OCI-LY7 (cell line): ENCODE measurements at regions not wholly inside any gene's neighbourhood (a gene's known extent, or its start where the extent isn't known, plus 50 kb on each side); places are given as distances from the start of the nearest gene placed in this dataset.

Experiments used
- BruUV-seq: library from RNA; stranded (reverse); fragments of 400-500 nt; replicated peaks from 2 replicates; lab custom pipeline; 2021; lab: Mats Ljungman, UMichigan
- CTCF ChIA-PET: fragments of 300-600 bp; sonication (Branson Sonifier 250); formaldehyde crosslinking; loops from one replicate; lab custom pipeline; 2022; ENCODE audit warnings: antibody characterized with exemption; ENCODE audit not compliant: unreplicated experiment; lab: Charles Lee
- POLR2A ChIA-PET: fragments of 300-600 bp; sonication (Branson Sonifier 250); formaldehyde crosslinking; loops from one replicate; lab custom pipeline; 2022; ENCODE audit warnings: antibody characterized with exemption; lab: Charles Lee
- DNase-seq: peaks from one replicate; pipeline ENCODE4 v3.0.0-alpha.2; 2015; ENCODE audit warnings: low spot score
- H2AFZ ChIP-seq: fragments of 200-600 bp; sonication (generic), shearing (Covaris generic); 2 replicates; pipeline ENCODE4 v1.6.1; 2014; ENCODE audit warnings: mild to moderate bottlenecking, antibody characterized with exemption, low read length, moderate library complexity
- H3K27ac ChIP-seq: fragments of 200-600 bp; sonication (generic); 2 replicates; pipeline ENCODE4 v1.5.1; 2014; ENCODE audit warnings: mixed run types, low read depth, mild to moderate bottlenecking, moderate library complexity, low read length, inconsistent platforms; ENCODE audit not compliant: poor library complexity, severe bottlenecking
- H3K36me3 ChIP-seq: fragments of 200-600 bp; sonication (generic); 2 replicates; pipeline ENCODE4 v1.6.1; 2014; ENCODE audit warnings: mild to moderate bottlenecking, antibody characterized with exemption, low read length, moderate library complexity, mixed read lengths; ENCODE audit not compliant: insufficient read depth
- H3K4me1 ChIP-seq: fragments of 200-600 bp; sonication (generic); 2 replicates; pipeline ENCODE4 v1.5.1; 2014; ENCODE audit warnings: mild to moderate bottlenecking, low read length; ENCODE audit not compliant: insufficient read depth, poor library complexity, severe bottlenecking
- H3K4me2 ChIP-seq: fragments of 200-600 bp; sonication (generic); 2 replicates; pipeline ENCODE4 v1.6.1; 2014; ENCODE audit warnings: mild to moderate bottlenecking, low read length
- H3K4me3 ChIP-seq: fragments of 200-600 bp; sonication (generic); 2 replicates; pipeline ENCODE4 v1.5.1; 2014; ENCODE audit warnings: mild to moderate bottlenecking, low read depth, low read length; ENCODE audit not compliant: poor library complexity, severe bottlenecking
- H3K79me2 ChIP-seq: fragments of 200-600 bp; sonication (generic); 2 replicates; pipeline ENCODE4 v1.6.1; 2016; ENCODE audit warnings: low read depth, mild to moderate bottlenecking, low read length, moderate library complexity, mixed read lengths; ENCODE audit not compliant: insufficient read depth
- H3K9me2 ChIP-seq: fragments of 200-600 bp; sonication (generic); 2 replicates; pipeline ENCODE4 v1.6.1; 2016; ENCODE audit warnings: mild to moderate bottlenecking, low read length, mixed read lengths; ENCODE audit not compliant: insufficient read depth
- H3K9me3 ChIP-seq: fragments of 200-600 bp; sonication (generic); 2 replicates; pipeline ENCODE4 v1.6.1; 2014; ENCODE audit warnings: mild to moderate bottlenecking, mixed run types, low read length, mixed read lengths
- H4K20me1 ChIP-seq: fragments of 200-600 bp; sonication (generic); 2 replicates; pipeline ENCODE4 v1.6.1; 2014; ENCODE audit warnings: mild to moderate bottlenecking, antibody characterized with exemption, low read length, moderate library complexity, mixed read lengths; ENCODE audit not compliant: insufficient read depth
- EZH2phosphoT487 ChIP-seq: fragments of 200-600 bp; sonication (generic); IDR thresholded peaks from 2 replicates; pipeline ENCODE4 v1.6.1; 2018; ENCODE audit warnings: low read depth, borderline replicate concordance, mild to moderate bottlenecking, mixed run types, antibody characterized with exemption, low read length, moderate library complexity, mixed read lengths
- intact Hi-C: fragments of 100-400 bp; cut with micrococcal nuclease; formaldehyde crosslinking; loops from one replicate; pipeline ENCODE4 v1.10.0; 2022; ENCODE audit not compliant: unreplicated experiment
- TF ChIP-seq, protein P1 (sequence below): fragments of 200-600 bp; sonication (generic); conservative IDR thresholded peaks from 2 replicates; pipeline ENCODE4 v1.5.1; 2014; ENCODE audit warnings: mild to moderate bottlenecking, antibody characterized with exemption, low read length, moderate library complexity, mixed read lengths

DNA sequence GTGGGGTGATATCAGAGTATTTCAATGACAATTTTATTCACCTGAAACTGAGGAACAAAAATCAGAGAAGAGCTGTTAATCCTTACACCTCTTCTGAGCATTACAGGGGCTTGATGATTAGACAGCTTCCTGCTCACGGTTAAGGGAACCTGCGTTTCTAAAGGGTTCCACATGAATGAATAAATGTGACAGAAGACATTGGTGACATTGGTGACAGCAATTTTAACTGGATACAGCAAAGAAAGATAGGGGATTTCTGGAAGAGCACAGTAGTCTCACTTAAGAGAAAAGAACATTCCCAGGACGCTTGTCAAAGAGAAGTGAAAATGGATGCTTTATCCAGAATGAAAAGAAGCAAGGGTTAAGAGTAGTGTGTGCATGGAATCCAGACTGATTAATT is 235.9 kb upstream of the CNTN3 start:
- H3K9me3 ChIP-seq: no peaks in the 10 kb centered on the region
- H4K20me1 ChIP-seq: no peaks in the 10 kb centered on the region
- ChIA-PET POLR2A (no interaction called here), CTCF (no interaction called here)
- no peaks in the 10 kb centered on the region for H3K9me2 ChIP-seq
- H3K79me2 ChIP-seq: no peaks in the 10 kb centered on the region
- intact Hi-C loops: no loop called here
- no peak overlapping the region for H3K27ac ChIP-seq
- no peak for TF ChIP-seq EZH2phosphoT487
- TF ChIP-seq, protein P1, sequence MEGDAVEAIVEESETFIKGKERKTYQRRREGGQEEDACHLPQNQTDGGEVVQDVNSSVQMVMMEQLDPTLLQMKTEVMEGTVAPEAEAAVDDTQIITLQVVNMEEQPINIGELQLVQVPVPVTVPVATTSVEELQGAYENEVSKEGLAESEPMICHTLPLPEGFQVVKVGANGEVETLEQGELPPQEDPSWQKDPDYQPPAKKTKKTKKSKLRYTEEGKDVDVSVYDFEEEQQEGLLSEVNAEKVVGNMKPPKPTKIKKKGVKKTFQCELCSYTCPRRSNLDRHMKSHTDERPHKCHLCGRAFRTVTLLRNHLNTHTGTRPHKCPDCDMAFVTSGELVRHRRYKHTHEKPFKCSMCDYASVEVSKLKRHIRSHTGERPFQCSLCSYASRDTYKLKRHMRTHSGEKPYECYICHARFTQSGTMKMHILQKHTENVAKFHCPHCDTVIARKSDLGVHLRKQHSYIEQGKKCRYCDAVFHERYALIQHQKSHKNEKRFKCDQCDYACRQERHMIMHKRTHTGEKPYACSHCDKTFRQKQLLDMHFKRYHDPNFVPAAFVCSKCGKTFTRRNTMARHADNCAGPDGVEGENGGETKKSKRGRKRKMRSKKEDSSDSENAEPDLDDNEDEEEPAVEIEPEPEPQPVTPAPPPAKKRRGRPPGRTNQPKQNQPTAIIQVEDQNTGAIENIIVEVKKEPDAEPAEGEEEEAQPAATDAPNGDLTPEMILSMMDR: no peak
- no TSS peak for BruUV-seq
- no peaks in the 10 kb centered on the region for H3K36me3 ChIP-seq
- no peak for DNase-seq
- no peak overlapping the region for H3K4me2 ChIP-seq
- H3K4me3 ChIP-seq: no peak overlapping the region
- H2AFZ ChIP-seq: no peak overlapping the region
- H3K4me1 ChIP-seq: no peaks in the 10 kb centered on the region

DNA sequence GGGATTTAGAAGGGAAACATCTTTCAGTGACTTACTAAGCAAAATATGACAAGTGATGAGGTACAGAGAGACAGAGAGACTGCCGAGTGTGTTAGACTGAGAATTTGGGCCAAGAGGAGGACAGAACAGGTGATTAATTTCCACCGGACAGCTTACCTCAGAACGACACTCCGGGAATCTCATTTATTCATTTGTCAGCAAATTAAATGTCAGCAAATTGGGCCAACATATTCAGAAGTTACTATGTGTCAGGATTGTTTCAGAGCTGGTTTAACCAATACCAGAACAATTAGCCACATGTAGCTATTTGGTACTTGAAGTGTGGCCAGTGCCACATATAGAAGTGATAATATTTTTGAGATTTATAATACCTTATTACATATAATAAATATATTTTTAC is 232.6 kb upstream of the CNTN3 start:
- CTCF ChIA-PET: no interaction called here
- H3K79me2 ChIP-seq: no peaks in the 10 kb centered on the region
- no peaks in the 10 kb centered on the region for H3K4me1 ChIP-seq
- DNase-seq: no peak
- H3K36me3 ChIP-seq: no peaks in the 10 kb centered on the region
- no peaks in the 10 kb centered on the region for H4K20me1 ChIP-seq
- intact Hi-C loops: no loop called here
- BruUV-seq: no TSS peak
- no peak for TF ChIP-seq EZH2phosphoT487
- TF ChIP-seq, protein P1: no peak
- POLR2A ChIA-PET: no interaction called here
- H2AFZ ChIP-seq: no peak overlapping the region
- H3K4me2 ChIP-seq: no peak overlapping the region
- H3K27ac ChIP-seq: no peak overlapping the region
- no peaks in the 10 kb centered on the region for H3K9me3 ChIP-seq
- H3K9me2 ChIP-seq: no peaks in the 10 kb centered on the region
- H3K4me3 ChIP-seq: no peak overlapping the region

DNA sequence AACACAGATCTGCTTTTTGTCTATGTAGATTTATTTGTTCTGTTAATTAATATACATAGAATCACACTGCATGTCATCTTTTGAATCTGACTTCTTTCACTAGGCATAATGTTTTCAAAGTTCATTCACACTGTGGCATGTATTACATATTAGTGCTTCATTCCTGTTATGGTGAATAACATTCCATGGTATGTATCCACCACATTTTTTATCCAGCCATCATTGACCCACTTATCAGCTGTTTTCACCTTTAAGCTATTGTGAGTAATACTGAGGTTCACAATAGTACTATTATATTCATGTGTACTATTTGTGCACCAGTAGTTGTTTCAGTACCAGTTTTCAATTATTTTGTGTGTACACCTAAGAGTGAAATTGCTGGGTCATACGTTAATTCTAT is 230.6 kb upstream of the CNTN3 start:
- Histone ChIP-seq H4K20me1 (no peaks in the 10 kb centered on the region), H3K4me1 (no peaks in the 10 kb centered on the region), H3K27ac (no peak overlapping the region), H3K9me2 (no peaks in the 10 kb centered on the region), H3K4me2 (no peak overlapping the region), H3K9me3 (no peaks in the 10 kb centered on the region), H3K36me3 (no peaks in the 10 kb centered on the region), H3K79me2 (no peaks in the 10 kb centered on the region), H3K4me3 (no peak overlapping the region), H2AFZ (no peak overlapping the region)
- CTCF ChIA-PET: no interaction called here
- DNase-seq: no peak
- no peak for TF ChIP-seq EZH2phosphoT487
- TF ChIP-seq, protein P1: no peak
- intact Hi-C loops: no loop called here
- POLR2A ChIA-PET: no interaction called here
- BruUV-seq: no TSS peak
